A673 (cell line): ENCODE measurements at regions not wholly inside any gene's neighbourhood (a gene's known extent, or its start where the extent isn't known, plus 50 kb on each side); places are given as distances from the start of the nearest gene placed in this dataset.

Source experiments
- CTCF ChIP-seq: fragments of 300-800, 200-600 bp; sonication (generic); conservative IDR thresholded peaks from 2 replicates; pipeline ENCODE4 v1.5.1; 2017; ENCODE audit warnings: low read depth, mild to moderate bottlenecking, antibody characterized with exemption, low read length, moderate library complexity, mixed read lengths
- EZH2 ChIP-seq: fragments of 200-600 bp; sonication (generic); IDR thresholded peaks from 2 replicates; pipeline ENCODE4 v1.6.1; 2017; ENCODE audit warnings: borderline replicate concordance, low read depth, mild to moderate bottlenecking, mixed read lengths, antibody characterized with exemption, low read length; ENCODE audit not compliant: poor library complexity, severe bottlenecking

DNA sequence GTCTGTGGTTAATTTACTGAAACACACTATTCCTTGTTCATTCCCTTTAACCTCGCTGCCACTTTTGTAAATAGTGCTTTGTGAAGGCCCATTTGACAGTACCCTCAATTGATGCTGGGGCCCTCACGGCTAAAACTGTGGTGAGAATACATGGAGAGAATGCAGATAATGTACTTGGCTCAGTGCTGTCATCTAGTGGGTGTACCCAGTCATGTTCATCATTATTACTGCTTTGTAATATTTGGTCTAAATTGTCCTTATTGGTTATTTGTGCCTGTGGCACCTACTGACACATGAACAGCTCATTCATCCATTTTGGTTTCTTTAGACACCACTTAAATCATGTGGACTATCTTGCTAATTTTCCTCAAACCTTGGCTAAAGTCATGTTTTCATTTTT is 543.6 kb downstream of the EDEM1 start:
- TF ChIP-seq CTCF (peak; percentile 50), EZH2 (no peak)
